IMR-90 (cell line): ENCODE measurements at regions not wholly inside any gene's neighbourhood (a gene's known extent, or its start where the extent isn't known, plus 50 kb on each side); places are given as distances from the start of the nearest gene placed in this dataset.

ENCODE experiments used
- ATAC-seq: fragments of 200-7000 bp; cut with Tn5 transposase; 2 replicates; pipeline ENCODE4 v1.9.1; 2020; ENCODE audit warnings: low read depth, mild to moderate bottlenecking, moderate library complexity
- BruUV-seq: library from RNA; stranded (reverse); fragments of 400-500 nt; replicated peaks from 2 replicates; lab custom pipeline; 2021; lab: Mats Ljungman, UMichigan
- CTCF ChIA-PET: fragments of 300-600 bp; formaldehyde crosslinking; extraction: SDS; loops from one replicate; lab custom pipeline; 2021; ENCODE audit warnings: antibody characterized with exemption; lab: Yijun Ruan, JAX
- POLR2A ChIA-PET: fragments of 300-600 bp; sonication (Branson Sonifier 250); formaldehyde crosslinking; loops from one replicate; lab custom pipeline; 2022; ENCODE audit warnings: antibody characterized with exemption; ENCODE audit not compliant: unreplicated experiment; lab: Charles Lee
- DNase-seq: peaks from one replicate; pipeline ENCODE4 v3.0.0; 2013
- H2AFZ ChIP-seq: replicated peaks from 2 replicates; pipeline ENCODE3; 2013; ENCODE audit warnings: low read length, mild to moderate bottlenecking; ENCODE audit not compliant: poor library complexity
- H2AK5ac ChIP-seq: 2 replicates; pipeline ENCODE4 v1.6.1; 2013; ENCODE audit warnings: low read depth, low read length, inconsistent platforms
- H2AK9ac ChIP-seq: replicated peaks from 2 replicates; pipeline ENCODE3; 2013; ENCODE audit warnings: mild to moderate bottlenecking, low read depth, low read length, moderate library complexity; ENCODE audit not compliant: poor library complexity
- H2BK120ac ChIP-seq: 2 replicates; pipeline ENCODE4 v1.6.1; 2013; ENCODE audit warnings: low read depth, low read length, inconsistent platforms
- H2BK15ac ChIP-seq: 3 replicates; pipeline ENCODE4 v1.6.1; 2013; ENCODE audit warnings: low read depth, low read length, inconsistent platforms
- H2BK20ac ChIP-seq: 2 replicates; pipeline ENCODE4 v1.6.1; 2013; ENCODE audit warnings: low read depth, mild to moderate bottlenecking, inconsistent platforms, low read length, moderate library complexity
- H2BK5ac ChIP-seq: 2 replicates; pipeline ENCODE4 v1.6.1; 2013; ENCODE audit warnings: mild to moderate bottlenecking, low read depth, low read length, inconsistent platforms; ENCODE audit not compliant: poor library complexity, severe bottlenecking
- H3K14ac ChIP-seq: replicated peaks from 2 replicates; pipeline ENCODE4 v1.6.1; 2013; ENCODE audit warnings: low read depth, low read length, inconsistent platforms
- H3K18ac ChIP-seq: 2 replicates; pipeline ENCODE4 v1.6.1; 2013; ENCODE audit warnings: low read depth, low read length, control low read depth
- H3K23ac ChIP-seq: 2 replicates; pipeline ENCODE4 v1.6.1; 2013; ENCODE audit warnings: low read depth, low read length, inconsistent platforms
- H3K27ac ChIP-seq: 2 replicates; pipeline ENCODE4 v1.5.1; 2013; ENCODE audit warnings: mild to moderate bottlenecking, control low read depth, low read length; ENCODE audit not compliant: insufficient read depth
- H3K27me3 ChIP-seq: 2 replicates; pipeline ENCODE4 v1.6.1; 2013; ENCODE audit warnings: low read length; ENCODE audit not compliant: control insufficient read depth, insufficient read depth
- H3K36me3 ChIP-seq: 2 replicates; pipeline ENCODE4 v1.6.1; 2013; ENCODE audit warnings: low read length, mixed read lengths; ENCODE audit not compliant: control insufficient read depth, insufficient read depth
- H3K4ac ChIP-seq: 2 replicates; pipeline ENCODE4 v1.6.1; 2013; ENCODE audit warnings: low read depth, low read length, inconsistent platforms
- H3K4me1 ChIP-seq: 2 replicates; pipeline ENCODE4 v1.6.1; 2013; ENCODE audit warnings: low read length, mixed read lengths; ENCODE audit not compliant: control insufficient read depth, insufficient read depth
- H3K4me2 ChIP-seq: 2 replicates; pipeline ENCODE4 v1.6.1; 2013; ENCODE audit warnings: low read depth, mild to moderate bottlenecking, control low read depth, low read length, moderate library complexity
- H3K4me3 ChIP-seq: 2 replicates; pipeline ENCODE4 v1.5.1; 2013; ENCODE audit warnings: low read depth, mild to moderate bottlenecking, control low read depth, low read length, moderate library complexity; ENCODE audit not compliant: insufficient read depth
- H3K56ac ChIP-seq: 2 replicates; pipeline ENCODE4 v1.6.1; 2013; ENCODE audit warnings: low read length, inconsistent platforms; ENCODE audit not compliant: insufficient read depth; ENCODE audit errors: extremely low read depth
- H3K79me1 ChIP-seq, 2 experiments: 2 replicates each; pipeline ENCODE4 v1.6.1; 2013; ENCODE audit warnings: low read length in 2 of 2, inconsistent platforms in 1 of 2, low read depth in 1 of 2
- H3K9ac ChIP-seq: 2 replicates; pipeline ENCODE4 v1.6.1; 2013; ENCODE audit warnings: low read depth, low read length, control low read depth
- H3K9me1 ChIP-seq: 2 replicates; pipeline ENCODE4 v1.6.1; 2013; ENCODE audit warnings: low read length, inconsistent platforms; ENCODE audit not compliant: insufficient read depth
- H3K9me3 ChIP-seq: 2 replicates; pipeline ENCODE4 v1.6.1; 2013; ENCODE audit warnings: low read length; ENCODE audit not compliant: control insufficient read depth, insufficient read depth
- H4K20me1 ChIP-seq: 2 replicates; pipeline ENCODE4 v1.6.1; 2013; ENCODE audit warnings: low read length, inconsistent platforms; ENCODE audit not compliant: insufficient read depth
- H4K5ac ChIP-seq: 2 replicates; pipeline ENCODE4 v1.6.1; 2013; ENCODE audit warnings: mild to moderate bottlenecking, low read depth, low read length, control low read depth
- H4K8ac ChIP-seq, 2 experiments: 2 replicates each; pipeline ENCODE4 v1.6.1; 2013; ENCODE audit warnings: low read depth in 2 of 2, low read length in 2 of 2, control low read depth in 1 of 2, inconsistent platforms in 1 of 2
- H4K91ac ChIP-seq: 2 replicates; pipeline ENCODE4 v1.6.1; 2013; ENCODE audit warnings: low read depth, low read length, inconsistent platforms; ENCODE audit not compliant: insufficient read depth
- BHLHE40 ChIP-seq: fragments of 150-350 bp; IDR thresholded peaks from 2 replicates; pipeline ENCODE4 v1.6.1; 2016; ENCODE audit warnings: mild to moderate bottlenecking, low read depth, low read length
- CEBPB ChIP-seq: IDR thresholded peaks from 2 replicates; pipeline ENCODE4 v1.6.1; 2012; ENCODE audit warnings: low read depth, low read length, improper control_type of control experiment
- CHD1 ChIP-seq: IDR thresholded peaks from 2 replicates; pipeline ENCODE4 v1.6.1; 2012; ENCODE audit warnings: low read depth, low read length, improper control_type of control experiment
- ELK1 ChIP-seq: fragments of 150-350 bp; IDR thresholded peaks from 2 replicates; pipeline ENCODE4 v1.6.1; 2016; ENCODE audit warnings: low read depth, mild to moderate bottlenecking, low read length, moderate library complexity, borderline replicate concordance
- FOS ChIP-seq: fragments of 150-350 bp; IDR thresholded peaks from 2 replicates; pipeline ENCODE4 v1.6.1; 2016; ENCODE audit warnings: low read depth, low read length
- MAFK ChIP-seq: IDR thresholded peaks from 2 replicates; pipeline ENCODE4 v1.6.1; 2012; ENCODE audit warnings: low read depth, low read length, improper control_type of control experiment
- MAZ ChIP-seq: IDR thresholded peaks from 2 replicates; pipeline ENCODE4 v1.6.1; 2012; ENCODE audit warnings: low read depth, mild to moderate bottlenecking, low read length, improper control_type of control experiment, moderate library complexity, borderline replicate concordance
- MXI1 ChIP-seq: IDR thresholded peaks from 2 replicates; pipeline ENCODE4 v1.6.1; 2012; ENCODE audit warnings: low read depth, mild to moderate bottlenecking, low read length, moderate library complexity, borderline replicate concordance
- NFE2L2 ChIP-seq: fragments of 150-350 bp; IDR thresholded peaks from 2 replicates; pipeline ENCODE4 v1.6.1; 2016; ENCODE audit warnings: low read depth, mild to moderate bottlenecking, low read length
- POLR2A ChIP-seq: IDR thresholded peaks from 2 replicates; pipeline ENCODE4 v1.6.1; 2012; ENCODE audit warnings: mild to moderate bottlenecking, low read depth, low read length
- RAD21 ChIP-seq: IDR thresholded peaks from 2 replicates; pipeline ENCODE4 v1.6.1; 2012; ENCODE audit warnings: low read length, improper control_type of control experiment
- RCOR1 ChIP-seq: IDR thresholded peaks from 2 replicates; pipeline ENCODE4 v1.6.1; 2012; ENCODE audit warnings: mild to moderate bottlenecking, low read length, improper control_type of control experiment; ENCODE audit not compliant: insufficient replicate concordance
- RFX5 ChIP-seq: IDR thresholded peaks from 2 replicates; pipeline ENCODE4 v1.8.0; 2012; ENCODE audit warnings: low read depth, mild to moderate bottlenecking, low read length, moderate library complexity
- SMC3 ChIP-seq: fragments of 150-350 bp; IDR thresholded peaks from 2 replicates; pipeline ENCODE4 v1.6.1; 2016; ENCODE audit warnings: low read depth, mild to moderate bottlenecking, antibody characterized with exemption, low read length, moderate library complexity
- dilution Hi-C: fragments of 300-500 bp; cut with HindIII; formaldehyde crosslinking; loops from one replicate; pipeline ENCODE4 v1.14.3; 2018; ENCODE audit warnings: low sequenced_read_pairs; ENCODE audit not compliant: unreplicated experiment
- in situ Hi-C: fragments of 300-500 bp; cut with MboI; formaldehyde crosslinking; loops from 3 replicates; pipeline ENCODE4 v1.14.3; 2019; ENCODE audit warnings: low sequenced_read_pairs, inconsistent platforms, mixed read lengths
- intact Hi-C: fragments of 100-400 bp; cut with micrococcal nuclease; formaldehyde crosslinking; loops from 2 replicates; pipeline ENCODE4 v1.10.0; 2022
- TF ChIP-seq, protein P1 (sequence below): fragments of 150-350 bp; IDR thresholded peaks from 2 replicates; pipeline ENCODE4 v1.6.1; 2017; ENCODE audit warnings: mild to moderate bottlenecking, antibody characterized with exemption, low read length, low read depth
- TF ChIP-seq, protein P2 (sequence below): conservative IDR thresholded peaks from 2 replicates; pipeline ENCODE4 v1.5.1; 2012; ENCODE audit warnings: mild to moderate bottlenecking, low read depth, low read length, improper control_type of control experiment

GRCh38 chr4:30939069-30939468 is 218.9 kb downstream of the PCDH7 start:
- H3K4me3 ChIP-seq = no peak overlapping the region
- H3K36me3 ChIP-seq = no peaks in the 10 kb centered on the region
- H3K27ac ChIP-seq = no peak overlapping the region
- H3K4me1 ChIP-seq = no peaks in the 10 kb centered on the region
- H3K56ac ChIP-seq = no peak overlapping the region
- no peak overlapping the region for H4K91ac ChIP-seq
- no peaks in the 10 kb centered on the region for H3K9me3 ChIP-seq
- no peaks in the 10 kb centered on the region for H3K9me1 ChIP-seq
- in situ Hi-C loops = no loop called here
- H3K23ac ChIP-seq = no peak overlapping the region
- ATAC-seq (no peak), DNase-seq (no peak)
- H2AK9ac ChIP-seq = no peak overlapping the region
- no peak for TF ChIP-seq RCOR1
- no peak for TF ChIP-seq BHLHE40
- TF ChIP-seq SMC3 = no peak
- no peak for TF ChIP-seq ELK1
- no peak for TF ChIP-seq MAZ
- TF ChIP-seq, protein P1, sequence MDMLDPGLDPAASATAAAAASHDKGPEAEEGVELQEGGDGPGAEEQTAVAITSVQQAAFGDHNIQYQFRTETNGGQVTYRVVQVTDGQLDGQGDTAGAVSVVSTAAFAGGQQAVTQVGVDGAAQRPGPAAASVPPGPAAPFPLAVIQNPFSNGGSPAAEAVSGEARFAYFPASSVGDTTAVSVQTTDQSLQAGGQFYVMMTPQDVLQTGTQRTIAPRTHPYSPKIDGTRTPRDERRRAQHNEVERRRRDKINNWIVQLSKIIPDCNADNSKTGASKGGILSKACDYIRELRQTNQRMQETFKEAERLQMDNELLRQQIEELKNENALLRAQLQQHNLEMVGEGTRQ = no peak
- no peak for TF ChIP-seq CHD1
- no peak for TF ChIP-seq RFX5
- TF ChIP-seq NFE2L2 = no peak
- no peak for TF ChIP-seq POLR2A
- TF ChIP-seq, protein P2, sequence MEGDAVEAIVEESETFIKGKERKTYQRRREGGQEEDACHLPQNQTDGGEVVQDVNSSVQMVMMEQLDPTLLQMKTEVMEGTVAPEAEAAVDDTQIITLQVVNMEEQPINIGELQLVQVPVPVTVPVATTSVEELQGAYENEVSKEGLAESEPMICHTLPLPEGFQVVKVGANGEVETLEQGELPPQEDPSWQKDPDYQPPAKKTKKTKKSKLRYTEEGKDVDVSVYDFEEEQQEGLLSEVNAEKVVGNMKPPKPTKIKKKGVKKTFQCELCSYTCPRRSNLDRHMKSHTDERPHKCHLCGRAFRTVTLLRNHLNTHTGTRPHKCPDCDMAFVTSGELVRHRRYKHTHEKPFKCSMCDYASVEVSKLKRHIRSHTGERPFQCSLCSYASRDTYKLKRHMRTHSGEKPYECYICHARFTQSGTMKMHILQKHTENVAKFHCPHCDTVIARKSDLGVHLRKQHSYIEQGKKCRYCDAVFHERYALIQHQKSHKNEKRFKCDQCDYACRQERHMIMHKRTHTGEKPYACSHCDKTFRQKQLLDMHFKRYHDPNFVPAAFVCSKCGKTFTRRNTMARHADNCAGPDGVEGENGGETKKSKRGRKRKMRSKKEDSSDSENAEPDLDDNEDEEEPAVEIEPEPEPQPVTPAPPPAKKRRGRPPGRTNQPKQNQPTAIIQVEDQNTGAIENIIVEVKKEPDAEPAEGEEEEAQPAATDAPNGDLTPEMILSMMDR = no peak
- TF ChIP-seq RAD21 = no peak
- TF ChIP-seq MXI1 = no peak
- TF ChIP-seq MAFK = no peak
- no peak for TF ChIP-seq FOS
- TF ChIP-seq CEBPB = no peak
- H3K14ac ChIP-seq = no peak overlapping the region
- dilution Hi-C loops = no loop called here
- no peak overlapping the region for H2AK5ac ChIP-seq
- no peaks in the 10 kb centered on the region for H4K20me1 ChIP-seq
- ChIA-PET CTCF (no interaction called here), POLR2A (no interaction called here)
- no peaks in the 10 kb centered on the region for H3K27me3 ChIP-seq
- H3K9ac ChIP-seq = no peak overlapping the region
- no peak overlapping the region for H2AFZ ChIP-seq
- no peak overlapping the region for H3K18ac ChIP-seq
- H2BK120ac ChIP-seq = no peak overlapping the region
- H3K79me1 ChIP-seq = no peaks in the 10 kb centered on the region
- intact Hi-C loops = no loop called here
- H2BK15ac ChIP-seq = no peak overlapping the region
- H2BK20ac ChIP-seq = no peak overlapping the region
- H2BK5ac ChIP-seq = no peak overlapping the region
- no peak overlapping the region for H3K4me2 ChIP-seq
- H4K8ac ChIP-seq = no peak overlapping the region
- no peak overlapping the region for H3K4ac ChIP-seq
- no peak overlapping the region for H4K5ac ChIP-seq
- no TSS peak for BruUV-seq
